Keratinocyte (primary cell): ENCODE measurements at regions not wholly inside any gene's neighbourhood (a gene's known extent, or its start where the extent isn't known, plus 50 kb on each side); places are given as distances from the start of the nearest gene placed in this dataset.

Experiments used
- DNase-seq: peaks from one replicate; pipeline ENCODE4 v3.0.0-alpha.2; 2011; ENCODE audit warnings: low read depth, missing footprints, low spot score
- FAIRE-seq: peaks from 2 replicates; lab custom pipeline; 2011; peaks lifted over from hg19 to GRCh38; lab: Jason Lieb, UNC
- H2AFZ ChIP-seq: 2 replicates; pipeline ENCODE4 v1.6.0; 2012; ENCODE audit warnings: low read length, control low read depth, inconsistent platforms; ENCODE audit not compliant: control insufficient read depth
- H3K27ac ChIP-seq: 2 replicates; pipeline ENCODE4 v1.5.1; 2011; ENCODE audit warnings: low read length; ENCODE audit not compliant: control insufficient read depth, insufficient read depth
- H3K27me3 ChIP-seq: 3 replicates; pipeline ENCODE4 v1.6.0; 2011; ENCODE audit warnings: low read length; ENCODE audit not compliant: control insufficient read depth, insufficient read depth; ENCODE audit errors: extremely low read depth
- H3K36me3 ChIP-seq, 2 experiments: 2 replicates in 1 of 2; 3 replicates in 1 of 2; pipeline ENCODE4 v1.5.1; 2011; ENCODE audit warnings: low read length in 2 of 2, mild to moderate bottlenecking in 1 of 2; ENCODE audit not compliant: control insufficient read depth in 2 of 2, insufficient read depth in 2 of 2; ENCODE audit errors: extremely low read depth in 1 of 2
- H3K4me1 ChIP-seq: 3 replicates; pipeline ENCODE4 v1.5.1; 2011; ENCODE audit warnings: low read length; ENCODE audit not compliant: control insufficient read depth, insufficient read depth; ENCODE audit errors: extremely low read depth
- H3K4me2 ChIP-seq: 3 replicates; pipeline ENCODE4 v1.6.0; 2011; ENCODE audit warnings: low read depth, low read length; ENCODE audit not compliant: control insufficient read depth, insufficient read depth; ENCODE audit errors: extremely low read depth
- H3K4me3 ChIP-seq, 3 experiments: fragments of 200-600 bp in 1 of 3; sonication (generic) in 1 of 3; 2 replicates in 2 of 3; 3 replicates in 1 of 3; pipeline ENCODE4 v1.5.1; 2011 to 2016; ENCODE audit warnings: low read length in 3 of 3, mild to moderate bottlenecking in 3 of 3, control low read depth in 2 of 3, inconsistent platforms in 1 of 3, low read depth in 1 of 3, mixed read lengths in 1 of 3, mixed run types in 1 of 3, moderate library complexity in 1 of 3; ENCODE audit not compliant: control insufficient read depth in 2 of 3, insufficient read depth in 2 of 3; ENCODE audit errors: extremely low read depth in 1 of 3
- H3K79me2 ChIP-seq: 2 replicates; pipeline ENCODE4 v1.6.0; 2012; ENCODE audit warnings: low read length; ENCODE audit not compliant: control insufficient read depth, insufficient read depth
- H3K9ac ChIP-seq: 3 replicates; pipeline ENCODE4 v1.6.0; 2011; ENCODE audit warnings: low read length; ENCODE audit not compliant: control insufficient read depth, insufficient read depth; ENCODE audit errors: extremely low read depth
- H3K9me1 ChIP-seq: 3 replicates; pipeline ENCODE4 v1.6.0; 2011; ENCODE audit warnings: low read length; ENCODE audit not compliant: control insufficient read depth, insufficient read depth; ENCODE audit errors: extremely low read depth
- H3K9me3 ChIP-seq: 2 replicates; pipeline ENCODE4 v1.5.1; 2012; ENCODE audit warnings: low read depth, low read length; ENCODE audit not compliant: control insufficient read depth
- H4K20me1 ChIP-seq: 3 replicates; pipeline ENCODE4 v1.6.0; 2011; ENCODE audit warnings: low read length; ENCODE audit not compliant: control insufficient read depth, insufficient read depth; ENCODE audit errors: extremely low read depth
- EZH2 ChIP-seq: IDR thresholded peaks from one replicate; pipeline ENCODE4 v1.6.1; 2012; ENCODE audit warnings: inconsistent platforms, mild to moderate bottlenecking, low read length, moderate library complexity
- dilution Hi-C: fragments of 300-500 bp; cut with MboI; formaldehyde crosslinking; loops from one replicate; pipeline ENCODE4 v1.7.0; 2020; ENCODE audit warnings: low sequenced_read_pairs; ENCODE audit not compliant: extremely low pct_ligation_motif_present
- TF ChIP-seq, protein P1 (sequence below), 3 experiments: IDR thresholded peaks in 1 of 3; conservative IDR thresholded peaks in 1 of 3; optimal IDR thresholded peaks in 1 of 3; 2 replicates in 2 of 3; 3 replicates in 1 of 3; pipeline versions ENCODE3 to v1.5.1; 2011; ENCODE audit warnings: low read length in 3 of 3, mild to moderate bottlenecking in 3 of 3, moderate library complexity in 2 of 3, control low read depth in 1 of 3, inconsistent platforms in 1 of 3; ENCODE audit not compliant: insufficient read depth in 2 of 3; ENCODE audit errors: extremely low read depth in 1 of 3

- H3K9ac ChIP-seq = no peak overlapping the region
- no peak overlapping the region for H2AFZ ChIP-seq
- H3K27me3 ChIP-seq = no peaks in the 10 kb centered on the region
- H3K79me2 ChIP-seq = no peaks in the 10 kb centered on the region
- H3K36me3 ChIP-seq = no peaks in the 10 kb centered on the region
- no peaks in the 10 kb centered on the region for H3K9me3 ChIP-seq
- H3K4me3 ChIP-seq = no peak overlapping the region
- H3K4me1 ChIP-seq = no peaks in the 10 kb centered on the region
- no peaks in the 10 kb centered on the region for H3K9me1 ChIP-seq
- no peak for FAIRE-seq
- dilution Hi-C loops = no loop called here
- DNase-seq = no peak
- TF ChIP-seq EZH2 = no peak
- no peaks in the 10 kb centered on the region for H4K20me1 ChIP-seq
- no peak overlapping the region for H3K4me2 ChIP-seq
- no peak overlapping the region for H3K27ac ChIP-seq
Measured at GRCh38 chr2:142588269-142588668, 289.2 kb upstream of the KYNU start.

GRCh38 chr2:142586693-142587580 lies 290.5 kb upstream of the KYNU start:
- Histone ChIP-seq H2AFZ (no peak overlapping the region), H3K4me2 (no peak overlapping the region), H3K36me3 (no peaks in the 10 kb centered on the region), H3K4me3 (no peak overlapping the region), H3K9me3 (no peaks in the 10 kb centered on the region), H4K20me1 (no peaks in the 10 kb centered on the region), H3K27me3 (no peaks in the 10 kb centered on the region), H3K79me2 (no peaks in the 10 kb centered on the region), H3K27ac (no peak overlapping the region), H3K9ac (no peak overlapping the region), H3K9me1 (no peaks in the 10 kb centered on the region), H3K4me1 (no peaks in the 10 kb centered on the region)
- no peak for DNase-seq
- FAIRE-seq = no peak
- TF ChIP-seq EZH2 = no peak
- TF ChIP-seq, protein P1, sequence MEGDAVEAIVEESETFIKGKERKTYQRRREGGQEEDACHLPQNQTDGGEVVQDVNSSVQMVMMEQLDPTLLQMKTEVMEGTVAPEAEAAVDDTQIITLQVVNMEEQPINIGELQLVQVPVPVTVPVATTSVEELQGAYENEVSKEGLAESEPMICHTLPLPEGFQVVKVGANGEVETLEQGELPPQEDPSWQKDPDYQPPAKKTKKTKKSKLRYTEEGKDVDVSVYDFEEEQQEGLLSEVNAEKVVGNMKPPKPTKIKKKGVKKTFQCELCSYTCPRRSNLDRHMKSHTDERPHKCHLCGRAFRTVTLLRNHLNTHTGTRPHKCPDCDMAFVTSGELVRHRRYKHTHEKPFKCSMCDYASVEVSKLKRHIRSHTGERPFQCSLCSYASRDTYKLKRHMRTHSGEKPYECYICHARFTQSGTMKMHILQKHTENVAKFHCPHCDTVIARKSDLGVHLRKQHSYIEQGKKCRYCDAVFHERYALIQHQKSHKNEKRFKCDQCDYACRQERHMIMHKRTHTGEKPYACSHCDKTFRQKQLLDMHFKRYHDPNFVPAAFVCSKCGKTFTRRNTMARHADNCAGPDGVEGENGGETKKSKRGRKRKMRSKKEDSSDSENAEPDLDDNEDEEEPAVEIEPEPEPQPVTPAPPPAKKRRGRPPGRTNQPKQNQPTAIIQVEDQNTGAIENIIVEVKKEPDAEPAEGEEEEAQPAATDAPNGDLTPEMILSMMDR (optimal IDR thresholded peaks at IDR 0.05 in 1 of 3, IDR thresholded peaks at IDR 0.05 in 1 of 3, conservative IDR thresholded peaks at IDR 0.05 in 1 of 3; ENCODE audit: extremely low read depth in 1 of 3, insufficient read depth in 2 of 3, low read length in 3 of 3) = no peak
- dilution Hi-C loops = no loop called here
